Lower leg skin (tissue), 3 donors: ENCODE measurements at regions not wholly inside any gene's neighbourhood (a gene's known extent, or its start where the extent isn't known, plus 50 kb on each side); places are given as distances from the start of the nearest gene placed in this dataset.

Experiments
- POLR2A ChIP-seq, 2 donors: fragments of 450-650 bp; IDR thresholded peaks; one replicate each; pipeline ENCODE4 v1.6.1; 2016 to 2017; ENCODE audit warnings: antibody characterized with exemption in 2 of 2, mild to moderate bottlenecking in 1 of 2, moderate library complexity in 1 of 2
- TF ChIP-seq, protein P1 (sequence below), 3 donors: fragments of 450-650 bp; IDR thresholded peaks; one replicate each; pipeline ENCODE4 v1.5.1; 2016; ENCODE audit warnings: antibody characterized with exemption in 3 of 3, mild to moderate bottlenecking in 3 of 3, moderate library complexity in 2 of 3

- TF ChIP-seq, protein P1, sequence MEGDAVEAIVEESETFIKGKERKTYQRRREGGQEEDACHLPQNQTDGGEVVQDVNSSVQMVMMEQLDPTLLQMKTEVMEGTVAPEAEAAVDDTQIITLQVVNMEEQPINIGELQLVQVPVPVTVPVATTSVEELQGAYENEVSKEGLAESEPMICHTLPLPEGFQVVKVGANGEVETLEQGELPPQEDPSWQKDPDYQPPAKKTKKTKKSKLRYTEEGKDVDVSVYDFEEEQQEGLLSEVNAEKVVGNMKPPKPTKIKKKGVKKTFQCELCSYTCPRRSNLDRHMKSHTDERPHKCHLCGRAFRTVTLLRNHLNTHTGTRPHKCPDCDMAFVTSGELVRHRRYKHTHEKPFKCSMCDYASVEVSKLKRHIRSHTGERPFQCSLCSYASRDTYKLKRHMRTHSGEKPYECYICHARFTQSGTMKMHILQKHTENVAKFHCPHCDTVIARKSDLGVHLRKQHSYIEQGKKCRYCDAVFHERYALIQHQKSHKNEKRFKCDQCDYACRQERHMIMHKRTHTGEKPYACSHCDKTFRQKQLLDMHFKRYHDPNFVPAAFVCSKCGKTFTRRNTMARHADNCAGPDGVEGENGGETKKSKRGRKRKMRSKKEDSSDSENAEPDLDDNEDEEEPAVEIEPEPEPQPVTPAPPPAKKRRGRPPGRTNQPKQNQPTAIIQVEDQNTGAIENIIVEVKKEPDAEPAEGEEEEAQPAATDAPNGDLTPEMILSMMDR (IDR thresholded peaks at IDR 0.05): no peak
- no peak for TF ChIP-seq POLR2A (IDR thresholded peaks at IDR 0.05)
Measured at GRCh38 chr3:8380904-8381704, 120.5 kb upstream of the LMCD1 start.
